ENCODE measurements at regions not wholly inside any gene's neighbourhood (a gene's known extent, or its start where the extent isn't known, plus 50 kb on each side); places are given as distances from the start of the nearest gene placed in this dataset.

DNA sequence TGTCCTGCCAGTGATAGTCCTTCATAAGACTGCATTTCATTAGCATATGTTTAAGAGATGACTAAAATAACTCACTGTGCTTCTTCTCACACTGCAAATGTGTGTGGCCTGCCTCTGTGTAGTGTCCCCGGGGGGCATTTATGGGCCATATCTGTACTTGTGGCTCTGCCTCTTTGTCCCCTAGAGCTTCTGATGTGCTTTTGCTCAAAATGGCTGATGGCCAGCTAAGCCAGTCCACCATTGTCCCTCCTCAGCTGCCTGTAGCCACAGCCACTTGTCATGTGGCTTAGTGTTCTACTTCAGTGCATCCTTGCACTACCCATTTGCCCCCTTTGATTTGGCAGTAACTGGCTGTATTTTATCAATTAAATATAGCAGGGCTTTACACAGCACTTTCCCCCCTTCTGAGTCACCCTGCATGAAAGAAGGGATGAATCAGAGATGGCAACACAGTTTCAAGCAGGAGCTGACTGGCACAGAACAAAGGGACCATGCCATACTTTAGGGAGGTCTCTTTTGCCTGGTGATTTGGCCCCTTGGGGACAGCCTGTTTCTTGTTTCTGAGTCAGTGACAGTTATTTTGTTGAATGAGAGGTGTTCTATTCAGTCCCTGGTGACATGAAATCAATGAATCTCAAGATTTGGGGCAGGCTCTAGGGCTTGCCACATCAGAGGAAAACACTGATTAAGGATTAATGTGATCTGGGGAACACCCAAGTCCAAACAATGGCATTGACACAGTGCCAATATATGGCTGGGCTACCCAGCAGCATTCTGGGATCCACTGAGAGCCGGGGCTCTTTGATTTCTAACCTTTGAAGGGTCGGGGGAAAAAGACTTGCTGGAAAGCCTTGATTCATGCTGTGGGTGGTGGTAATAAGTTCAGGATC lies 245.5 kb downstream of the SMARCA2 start:
- Histone ChIP-seq H3K27ac (no peak overlapping the region), H3K36me3 (no peaks in the 10 kb centered on the region), H3K4me3 (no peak overlapping the region), H3K9me3 (no peaks in the 10 kb centered on the region), H3K27me3 (no peaks in the 10 kb centered on the region), H3K4me1 (no peaks in the 10 kb centered on the region)
- TF ChIP-seq POLR2AphosphoS5 (IDR thresholded peaks at IDR 0.05) (no peak), EP300 (IDR thresholded peaks at IDR 0.05; ENCODE audit: low read depth) (no peak)
- TF ChIP-seq, protein P1, sequence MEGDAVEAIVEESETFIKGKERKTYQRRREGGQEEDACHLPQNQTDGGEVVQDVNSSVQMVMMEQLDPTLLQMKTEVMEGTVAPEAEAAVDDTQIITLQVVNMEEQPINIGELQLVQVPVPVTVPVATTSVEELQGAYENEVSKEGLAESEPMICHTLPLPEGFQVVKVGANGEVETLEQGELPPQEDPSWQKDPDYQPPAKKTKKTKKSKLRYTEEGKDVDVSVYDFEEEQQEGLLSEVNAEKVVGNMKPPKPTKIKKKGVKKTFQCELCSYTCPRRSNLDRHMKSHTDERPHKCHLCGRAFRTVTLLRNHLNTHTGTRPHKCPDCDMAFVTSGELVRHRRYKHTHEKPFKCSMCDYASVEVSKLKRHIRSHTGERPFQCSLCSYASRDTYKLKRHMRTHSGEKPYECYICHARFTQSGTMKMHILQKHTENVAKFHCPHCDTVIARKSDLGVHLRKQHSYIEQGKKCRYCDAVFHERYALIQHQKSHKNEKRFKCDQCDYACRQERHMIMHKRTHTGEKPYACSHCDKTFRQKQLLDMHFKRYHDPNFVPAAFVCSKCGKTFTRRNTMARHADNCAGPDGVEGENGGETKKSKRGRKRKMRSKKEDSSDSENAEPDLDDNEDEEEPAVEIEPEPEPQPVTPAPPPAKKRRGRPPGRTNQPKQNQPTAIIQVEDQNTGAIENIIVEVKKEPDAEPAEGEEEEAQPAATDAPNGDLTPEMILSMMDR (IDR thresholded peaks at IDR 0.05): no peak
- intact Hi-C loops (cut with DNase I; ENCODE audit: low total_unique reads): no loop called here
- in situ Hi-C loops (cut with MboI; ENCODE audit: low pct_ligation_motif_present in 1 of 4, low pct_unique_long_range_greater_than_20kb in 1 of 4, low sequenced_read_pairs in 3 of 4): no loop called here
- DNase-seq: no peak
- WGBS, 2 donors (ENCODE audit: low coverage in 1 of 2): 61 to 87% methylated on average over 2 to 3 of the region's 3 CpGs

DNA sequence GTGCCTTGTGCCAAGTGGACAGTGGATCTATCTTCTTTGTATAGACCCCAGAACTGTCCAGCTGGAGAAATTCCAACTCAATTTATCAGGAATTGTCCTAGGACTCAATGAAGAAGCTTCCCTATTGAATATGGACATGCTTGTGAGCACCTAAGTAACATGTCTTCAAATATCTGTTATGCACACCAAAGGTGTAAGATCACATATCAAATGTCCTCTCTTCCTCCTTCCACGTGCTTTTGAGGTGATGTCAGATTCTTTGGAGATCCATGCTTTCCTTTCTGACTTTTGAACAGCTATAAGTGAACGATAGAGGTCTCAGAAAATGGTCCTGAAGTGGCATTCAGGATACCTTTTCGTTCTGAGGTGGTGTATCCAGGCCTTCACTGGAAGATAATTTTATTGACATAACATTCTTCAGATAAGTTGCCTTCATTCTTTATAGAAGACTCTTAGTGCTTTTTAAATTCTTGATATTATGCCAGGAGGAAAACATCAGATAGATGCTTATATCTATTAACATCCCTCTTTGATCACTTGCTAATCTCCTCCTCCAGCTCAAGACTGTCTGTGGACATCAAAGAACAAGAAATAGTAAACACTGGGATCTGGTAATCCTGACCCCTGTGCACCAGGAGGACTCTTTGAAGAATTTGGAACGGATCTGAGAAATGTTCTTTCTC lies 246.4 kb downstream of the SMARCA2 start:
- TF ChIP-seq, protein P1 (IDR thresholded peaks at IDR 0.05): no peak
- TF ChIP-seq POLR2AphosphoS5 (IDR thresholded peaks at IDR 0.05) (no peak), EP300 (IDR thresholded peaks at IDR 0.05; ENCODE audit: low read depth) (no peak), POLR2A (IDR thresholded peaks at IDR 0.05) (no peak)
- no peaks in the 10 kb centered on the region for H3K9me3 ChIP-seq
- in situ Hi-C loops (cut with MboI; ENCODE audit: low pct_ligation_motif_present in 1 of 4, low pct_unique_long_range_greater_than_20kb in 1 of 4, low sequenced_read_pairs in 3 of 4): no loop called here
- no peak for DNase-seq
- H3K27ac ChIP-seq: no peak overlapping the region
- no peak overlapping the region for H3K4me3 ChIP-seq
- intact Hi-C loops (cut with DNase I; ENCODE audit: low total_unique reads): no loop called here
- 71 to 82% methylated on average over 4 of the region's 4 CpGs for WGBS, 2 donors (ENCODE audit: low coverage in 1 of 2)
- H3K36me3 ChIP-seq: no peaks in the 10 kb centered on the region
- no peaks in the 10 kb centered on the region for H3K27me3 ChIP-seq
- H3K4me1 ChIP-seq: no peaks in the 10 kb centered on the region

DNA sequence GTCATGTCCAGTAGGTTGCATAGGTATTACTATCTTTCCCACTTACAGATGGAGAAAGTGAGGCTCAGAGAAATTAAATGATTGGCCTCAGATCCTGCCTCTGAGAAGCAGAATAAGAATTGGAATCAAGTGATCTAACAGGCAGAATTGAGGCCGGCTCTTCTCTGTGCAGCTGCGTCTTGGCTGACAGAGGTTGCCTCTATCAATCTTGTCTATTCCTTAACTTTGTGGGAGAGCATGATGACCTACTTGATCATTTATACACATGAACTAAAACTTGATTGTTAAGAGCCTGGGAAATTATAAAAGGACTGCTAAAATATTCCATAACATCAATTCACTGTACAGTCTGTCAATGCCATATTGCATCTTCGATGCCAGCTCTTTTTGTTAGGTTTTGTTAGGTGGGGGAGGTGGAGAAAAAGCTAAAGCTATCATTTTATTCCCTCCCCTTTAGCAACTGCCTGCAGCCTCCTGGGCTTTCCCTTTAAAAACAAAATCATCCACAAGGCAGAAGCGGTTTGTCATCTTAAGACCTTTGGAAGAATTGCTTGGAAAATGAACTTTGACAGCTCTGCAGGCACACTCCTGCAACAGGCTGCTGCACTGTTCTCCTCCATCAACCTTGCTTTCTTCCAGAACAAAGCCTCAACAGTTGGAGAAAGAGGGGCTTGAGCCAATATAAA lies 247.4 kb downstream of the SMARCA2 start:
- Histone ChIP-seq H3K27ac (no peak overlapping the region), H3K36me3 (no peaks in the 10 kb centered on the region), H3K4me1 (no peaks in the 10 kb centered on the region), H3K9me3 (no peaks in the 10 kb centered on the region), H3K4me3 (no peak overlapping the region), H3K27me3 (no peaks in the 10 kb centered on the region)
- intact Hi-C loops (cut with DNase I; ENCODE audit: low total_unique reads): no loop called here
- TF ChIP-seq, protein P1 (IDR thresholded peaks at IDR 0.05): no peak
- TF ChIP-seq EP300 (IDR thresholded peaks at IDR 0.05; ENCODE audit: low read depth) (no peak), POLR2A (IDR thresholded peaks at IDR 0.05) (no peak), POLR2AphosphoS5 (IDR thresholded peaks at IDR 0.05) (no peak)
- in situ Hi-C loops (cut with MboI; ENCODE audit: low pct_ligation_motif_present in 1 of 4, low pct_unique_long_range_greater_than_20kb in 1 of 4, low sequenced_read_pairs in 3 of 4): no loop called here
- 75 to 76% methylated on average over 3 to 4 of the region's 4 CpGs for WGBS, 2 donors (ENCODE audit: low coverage in 1 of 2)
- DNase-seq: no peak

DNA sequence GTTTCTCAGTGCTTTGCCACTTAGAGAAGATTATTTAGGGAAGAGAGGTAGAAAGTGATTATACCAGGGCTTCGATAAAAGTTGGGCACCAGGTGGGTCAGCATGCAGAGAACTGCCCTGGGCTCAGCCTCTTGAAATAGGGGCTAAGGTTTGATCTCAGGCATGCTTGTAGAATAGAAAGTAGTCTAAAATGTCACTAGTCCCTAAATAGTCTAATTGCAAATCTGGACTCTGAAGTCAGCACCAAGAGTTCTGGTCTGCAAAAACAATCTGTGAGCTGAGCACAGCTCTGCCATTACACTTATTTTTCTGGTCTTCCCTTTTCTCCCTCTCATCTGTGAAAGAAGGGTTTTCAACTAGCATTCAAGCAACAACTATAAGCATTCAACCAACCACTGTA lies 248.0 kb downstream of the SMARCA2 start:
- no peaks in the 10 kb centered on the region for H3K27me3 ChIP-seq
- intact Hi-C loops (cut with DNase I; ENCODE audit: low total_unique reads): no loop called here
- H3K4me3 ChIP-seq: no peak overlapping the region
- H3K4me1 ChIP-seq: no peaks in the 10 kb centered on the region
- no peak for DNase-seq
- TF ChIP-seq EP300 (IDR thresholded peaks at IDR 0.05; ENCODE audit: low read depth): no peak
- no peak for TF ChIP-seq POLR2AphosphoS5 (IDR thresholded peaks at IDR 0.05)
- TF ChIP-seq, protein P1 (IDR thresholded peaks at IDR 0.05): no peak
- TF ChIP-seq POLR2A (IDR thresholded peaks at IDR 0.05): no peak
- WGBS, 2 donors (ENCODE audit: low coverage in 1 of 2): 86 to 100% methylated on average over 1 of the region's 1 CpG
- H3K9me3 ChIP-seq: no peaks in the 10 kb centered on the region
- in situ Hi-C loops (cut with MboI; ENCODE audit: low pct_ligation_motif_present in 1 of 4, low pct_unique_long_range_greater_than_20kb in 1 of 4, low sequenced_read_pairs in 3 of 4): no loop called here
- H3K27ac ChIP-seq: no peak overlapping the region
- H3K36me3 ChIP-seq: no peaks in the 10 kb centered on the region

All from transverse colon (tissue), 4 donors.